HEK293 (cell line): ENCODE measurements at regions not wholly inside any gene's neighbourhood (a gene's known extent, or its start where the extent isn't known, plus 50 kb on each side); places are given as distances from the start of the nearest gene placed in this dataset.

ENCODE experiments used
- CTCF ChIA-PET: fragments of 350-600 bp; formaldehyde crosslinking; extraction: SDS; loops from one replicate; lab custom pipeline; 2021; ENCODE audit warnings: antibody characterized with exemption; lab: Yijun Ruan, JAX
- POLR2A ChIA-PET: fragments of 300-600 bp; formaldehyde crosslinking; extraction: SDS; loops from one replicate; lab custom pipeline; 2020; ENCODE audit warnings: antibody characterized with exemption, inconsistent platforms; lab: Yijun Ruan, JAX
- H3K27ac ChIP-seq: fragments of 200-500 bp; sonication (Bioruptor generic); 2 replicates; pipeline ENCODE4 v1.5.1; 2014; ENCODE audit warnings: low read depth, low read length, control low read depth, inconsistent platforms; ENCODE audit errors: extremely low read depth
- H3K36me3 ChIP-seq, 2 experiments: fragments of 200-500 bp in 1 of 2; sonication (Bioruptor generic) in 1 of 2; 1 replicate in 1 of 2; 2 replicates in 1 of 2; pipeline ENCODE4 v1.5.1; 2014 to 2017; ENCODE audit warnings: inconsistent platforms in 2 of 2, low read length in 2 of 2; ENCODE audit not compliant: control insufficient read depth in 2 of 2, insufficient read depth in 1 of 2
- H3K4me1 ChIP-seq: fragments of 200-500 bp; sonication (Bioruptor generic); 2 replicates; pipeline ENCODE4 v1.5.1; 2014; ENCODE audit warnings: mild to moderate bottlenecking, low read length, inconsistent platforms; ENCODE audit not compliant: control insufficient read depth, insufficient read depth
- H3K4me3 ChIP-seq: 2 replicates; pipeline ENCODE4 v1.5.1; 2011; ENCODE audit warnings: low read depth, mild to moderate bottlenecking, control low read depth, low read length, moderate library complexity
- H3K9me3 ChIP-seq: fragments of 200-500 bp; sonication (Bioruptor generic); 2 replicates; pipeline ENCODE4 v1.5.1; 2014; ENCODE audit warnings: low read depth, low read length, inconsistent platforms; ENCODE audit not compliant: control insufficient read depth, insufficient read depth
- HOXA7 ChIP-seq: sonication (generic); formaldehyde crosslinking; IDR thresholded peaks from 2 replicates; pipeline ENCODE4 v1.8.1; 2022; ENCODE audit warnings: missing genetic modification reagents, borderline replicate concordance
- HOXC10 ChIP-seq: sonication (generic); formaldehyde crosslinking; IDR thresholded peaks from 2 replicates; pipeline ENCODE4 v1.8.1; 2023; ENCODE audit warnings: mild to moderate bottlenecking, missing genetic modification reagents
- TRIM28 ChIP-seq: IDR thresholded peaks from 2 replicates; pipeline ENCODE4 v1.6.1; 2011; ENCODE audit warnings: low read length, control low read depth, borderline replicate concordance
- ZBTB21 ChIP-seq: fragments of 450-650 bp; formaldehyde crosslinking; IDR thresholded peaks from 2 replicates; pipeline ENCODE4 v1.5.1; 2017; ENCODE audit warnings: missing biosample characterization, missing genetic modification characterization
- ZFP41 ChIP-seq: fragments of 450-650 bp; formaldehyde crosslinking; IDR thresholded peaks from 2 replicates; pipeline ENCODE4 v1.5.1; 2016; ENCODE audit warnings: missing biosample characterization, missing genetic modification characterization, borderline replicate concordance
- ZNF280C ChIP-seq: fragments of 450-650 bp; formaldehyde crosslinking; IDR thresholded peaks from 2 replicates; pipeline ENCODE4 v1.5.1; 2016; ENCODE audit warnings: missing biosample characterization, missing genetic modification characterization
- ZNF366 ChIP-seq: fragments of 450-650 bp; formaldehyde crosslinking; conservative IDR thresholded peaks from 2 replicates; pipeline ENCODE4 v1.5.1; 2016; ENCODE audit warnings: missing biosample characterization, missing genetic modification characterization
- ZNF394 ChIP-seq: fragments of 450-650 bp; formaldehyde crosslinking; IDR thresholded peaks from 2 replicates; pipeline ENCODE4 v1.5.1; 2016; ENCODE audit warnings: missing biosample characterization, missing genetic modification characterization, mild to moderate bottlenecking, moderate library complexity, borderline replicate concordance
- ZNF791 ChIP-seq: fragments of 450-650 bp; formaldehyde crosslinking; IDR thresholded peaks from 2 replicates; pipeline ENCODE4 v1.5.1; 2016; ENCODE audit warnings: missing biosample characterization, missing genetic modification characterization
- TF ChIP-seq, protein P1 (sequence below): fragments of 450-650 bp; formaldehyde crosslinking; IDR thresholded peaks from 2 replicates; pipeline ENCODE4 v1.5.1; 2017; ENCODE audit warnings: missing biosample characterization, mild to moderate bottlenecking, missing genetic modification characterization, moderate library complexity
- TF ChIP-seq, protein P2 (sequence below): fragments of 450-650 bp; formaldehyde crosslinking; IDR thresholded peaks from 2 replicates; pipeline ENCODE4 v1.5.1; 2017; ENCODE audit warnings: missing biosample characterization, missing genetic modification characterization
- TF ChIP-seq, protein P3 (sequence below): fragments of 450-650 bp; formaldehyde crosslinking; IDR thresholded peaks from 2 replicates; pipeline ENCODE4 v1.5.1; 2016; ENCODE audit warnings: missing biosample characterization, missing genetic modification characterization

DNA sequence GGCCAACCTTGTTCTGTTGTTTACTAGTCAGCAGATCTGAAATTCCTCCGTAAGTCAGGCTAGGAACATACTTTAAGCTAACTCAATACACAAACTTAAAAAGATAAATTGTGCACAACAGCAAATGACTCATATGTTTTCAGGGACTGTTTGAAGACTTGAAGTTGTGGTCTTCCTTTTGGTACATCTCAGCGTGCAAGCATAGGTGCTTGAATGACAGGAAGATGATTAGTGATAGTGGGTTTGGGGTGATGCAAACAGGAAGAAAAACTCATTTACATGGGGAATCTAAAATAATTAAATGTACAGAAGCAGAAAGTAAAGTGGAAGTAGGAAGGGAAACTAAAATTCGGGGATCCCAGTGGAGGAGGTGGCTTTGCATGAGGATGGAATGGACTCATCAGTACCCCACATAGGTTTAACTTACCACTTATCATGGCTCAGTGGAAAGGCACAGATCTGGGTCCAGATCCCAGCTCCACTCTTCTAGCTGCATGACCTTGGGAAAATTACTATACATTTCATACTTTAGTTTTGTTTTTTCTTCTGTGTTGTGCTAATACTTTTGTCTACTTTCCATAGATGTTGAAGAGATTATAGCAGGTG, 122.3 kb downstream of the XCL2 start (continued):
- TF ChIP-seq, protein P1, sequence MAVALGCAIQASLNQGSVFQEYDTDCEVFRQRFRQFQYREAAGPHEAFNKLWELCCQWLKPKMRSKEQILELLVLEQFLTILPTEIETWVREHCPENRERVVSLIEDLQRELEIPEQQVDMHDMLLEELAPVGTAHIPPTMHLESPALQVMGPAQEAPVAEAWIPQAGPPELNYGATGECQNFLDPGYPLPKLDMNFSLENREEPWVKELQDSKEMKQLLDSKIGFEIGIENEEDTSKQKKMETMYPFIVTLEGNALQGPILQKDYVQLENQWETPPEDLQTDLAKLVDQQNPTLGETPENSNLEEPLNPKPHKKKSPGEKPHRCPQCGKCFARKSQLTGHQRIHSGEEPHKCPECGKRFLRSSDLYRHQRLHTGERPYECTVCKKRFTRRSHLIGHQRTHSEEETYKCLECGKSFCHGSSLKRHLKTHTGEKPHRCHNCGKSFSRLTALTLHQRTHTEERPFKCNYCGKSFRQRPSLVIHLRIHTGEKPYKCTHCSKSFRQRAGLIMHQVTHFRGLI (tag by site-specific recombination), result no peak

GRCh38 chr1:168420177-168420576, 123.6 kb downstream of the XCL2 start:
- Histone ChIP-seq H3K9me3 (no peaks in the 10 kb centered on the region), H3K27ac (no peak overlapping the region), H3K4me1 (no peaks in the 10 kb centered on the region), H3K4me3 (no peak overlapping the region), H3K36me3 (no peaks in the 10 kb centered on the region)
- TF ChIP-seq ZNF791, result no peak
- TF ChIP-seq, protein P2, sequence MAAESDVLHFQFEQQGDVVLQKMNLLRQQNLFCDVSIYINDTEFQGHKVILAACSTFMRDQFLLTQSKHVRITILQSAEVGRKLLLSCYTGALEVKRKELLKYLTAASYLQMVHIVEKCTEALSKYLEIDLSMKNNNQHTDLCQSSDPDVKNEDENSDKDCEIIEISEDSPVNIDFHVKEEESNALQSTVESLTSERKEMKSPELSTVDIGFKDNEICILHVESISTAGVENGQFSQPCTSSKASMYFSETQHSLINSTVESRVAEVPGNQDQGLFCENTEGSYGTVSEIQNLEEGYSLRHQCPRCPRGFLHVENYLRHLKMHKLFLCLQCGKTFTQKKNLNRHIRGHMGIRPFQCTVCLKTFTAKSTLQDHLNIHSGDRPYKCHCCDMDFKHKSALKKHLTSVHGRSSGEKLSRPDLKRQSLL (tag by site-specific recombination), result no peak
- no peak for TF ChIP-seq ZNF280C (tag by site-specific recombination)
- TF ChIP-seq HOXC10 (CRISPR knock-in tag), result no peak
- TF ChIP-seq HOXA7 (CRISPR knock-in tag), result no peak
- no peak for TF ChIP-seq TRIM28
- TF ChIP-seq ZFP41, result no peak
- POLR2A ChIA-PET, result no interaction called here
- CTCF ChIA-PET, result no interaction called here

DNA sequence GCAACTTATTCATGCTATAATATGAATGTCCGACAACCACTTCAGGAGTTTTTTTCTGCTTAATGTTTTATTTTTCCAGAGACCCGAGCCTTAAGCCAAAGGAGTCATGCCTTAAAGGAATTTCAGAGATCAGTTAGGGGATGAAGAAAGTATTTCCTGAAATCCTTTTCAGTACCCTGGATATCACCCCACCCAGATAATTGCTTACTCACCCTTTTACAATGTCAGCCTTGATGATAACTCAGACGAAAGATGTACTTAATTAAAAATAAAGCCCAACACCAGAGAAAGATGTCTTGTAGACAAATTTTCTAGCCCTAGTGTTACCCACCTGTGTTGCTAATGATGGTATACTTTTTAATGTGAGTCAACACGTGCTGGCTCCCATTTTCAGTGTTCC, 124.1 kb downstream of the XCL2 start:
- CTCF ChIA-PET, result no interaction called here
- H3K9me3 ChIP-seq, result no peaks in the 10 kb centered on the region
- POLR2A ChIA-PET, result no interaction called here
- no peak overlapping the region for H3K4me3 ChIP-seq
- no peak overlapping the region for H3K27ac ChIP-seq
- H3K36me3 ChIP-seq, result no peaks in the 10 kb centered on the region
- no peaks in the 10 kb centered on the region for H3K4me1 ChIP-seq
- TF ChIP-seq ZBTB21 (tag by site-specific recombination), result no peak
- TF ChIP-seq ZNF394 (tag by site-specific recombination), result no peak
- TF ChIP-seq, protein P3, sequence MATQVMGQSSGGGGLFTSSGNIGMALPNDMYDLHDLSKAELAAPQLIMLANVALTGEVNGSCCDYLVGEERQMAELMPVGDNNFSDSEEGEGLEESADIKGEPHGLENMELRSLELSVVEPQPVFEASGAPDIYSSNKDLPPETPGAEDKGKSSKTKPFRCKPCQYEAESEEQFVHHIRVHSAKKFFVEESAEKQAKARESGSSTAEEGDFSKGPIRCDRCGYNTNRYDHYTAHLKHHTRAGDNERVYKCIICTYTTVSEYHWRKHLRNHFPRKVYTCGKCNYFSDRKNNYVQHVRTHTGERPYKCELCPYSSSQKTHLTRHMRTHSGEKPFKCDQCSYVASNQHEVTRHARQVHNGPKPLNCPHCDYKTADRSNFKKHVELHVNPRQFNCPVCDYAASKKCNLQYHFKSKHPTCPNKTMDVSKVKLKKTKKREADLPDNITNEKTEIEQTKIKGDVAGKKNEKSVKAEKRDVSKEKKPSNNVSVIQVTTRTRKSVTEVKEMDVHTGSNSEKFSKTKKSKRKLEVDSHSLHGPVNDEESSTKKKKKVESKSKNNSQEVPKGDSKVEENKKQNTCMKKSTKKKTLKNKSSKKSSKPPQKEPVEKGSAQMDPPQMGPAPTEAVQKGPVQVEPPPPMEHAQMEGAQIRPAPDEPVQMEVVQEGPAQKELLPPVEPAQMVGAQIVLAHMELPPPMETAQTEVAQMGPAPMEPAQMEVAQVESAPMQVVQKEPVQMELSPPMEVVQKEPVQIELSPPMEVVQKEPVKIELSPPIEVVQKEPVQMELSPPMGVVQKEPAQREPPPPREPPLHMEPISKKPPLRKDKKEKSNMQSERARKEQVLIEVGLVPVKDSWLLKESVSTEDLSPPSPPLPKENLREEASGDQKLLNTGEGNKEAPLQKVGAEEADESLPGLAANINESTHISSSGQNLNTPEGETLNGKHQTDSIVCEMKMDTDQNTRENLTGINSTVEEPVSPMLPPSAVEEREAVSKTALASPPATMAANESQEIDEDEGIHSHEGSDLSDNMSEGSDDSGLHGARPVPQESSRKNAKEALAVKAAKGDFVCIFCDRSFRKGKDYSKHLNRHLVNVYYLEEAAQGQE, result peak; percentile 64
- no peak for TF ChIP-seq ZNF366 (tag by site-specific recombination)
